CD14-positive monocyte (primary cell): ENCODE measurements at regions not wholly inside any gene's neighbourhood (a gene's known extent, or its start where the extent isn't known, plus 50 kb on each side); places are given as distances from the start of the nearest gene placed in this dataset.

Experiments used
- DNase-seq, 3 donors: peaks; one replicate each; pipeline ENCODE4 v3.0.0-alpha.2; 2011 to 2022
- H2AFZ ChIP-seq: 2 replicates; pipeline ENCODE4 v1.6.0; 2012; ENCODE audit warnings: mild to moderate bottlenecking, low read depth, low read length, inconsistent platforms; ENCODE audit not compliant: insufficient read depth, poor library complexity, severe bottlenecking
- H3K27ac ChIP-seq, 2 donors: 1 replicate in 1 of 2; 2 replicates in 1 of 2; pipeline ENCODE4 v1.5.1; 2012 to 2013; ENCODE audit warnings: low read length in 2 of 2, control low read depth in 1 of 2, inconsistent platforms in 1 of 2, low read depth in 1 of 2, mild to moderate bottlenecking in 1 of 2
- H3K27me3 ChIP-seq, 2 donors: one replicate each; pipeline versions ENCODE4 v1.6.0 to v1.6.1; 2011 to 2013; ENCODE audit warnings: low read length in 2 of 2; ENCODE audit not compliant: control insufficient read depth in 2 of 2, insufficient read depth in 2 of 2
- H3K36me3 ChIP-seq, 2 donors: replicated peaks in 1 of 2; 1 replicate in 1 of 2; 2 replicates in 1 of 2; pipeline versions ENCODE4 v1.5.1 to v1.6.1; 2012 to 2013; ENCODE audit warnings: low read length in 2 of 2, control low read depth in 1 of 2, inconsistent platforms in 1 of 2, mild to moderate bottlenecking in 1 of 2; ENCODE audit not compliant: insufficient read depth in 2 of 2, control insufficient read depth in 1 of 2
- H3K4me1 ChIP-seq, 2 donors: 1 replicate in 1 of 2; 2 replicates in 1 of 2; pipeline versions ENCODE4 v1.5.1 to v1.6.1; 2012 to 2013; ENCODE audit warnings: low read length in 2 of 2, control low read depth in 1 of 2, inconsistent platforms in 1 of 2, mild to moderate bottlenecking in 1 of 2, moderate library complexity in 1 of 2; ENCODE audit not compliant: insufficient read depth in 2 of 2, control insufficient read depth in 1 of 2
- H3K4me2 ChIP-seq: replicated peaks from 2 replicates; pipeline ENCODE3; 2012; ENCODE audit warnings: low read length, moderate library complexity, mild to moderate bottlenecking; ENCODE audit not compliant: poor library complexity, severe bottlenecking; ENCODE audit errors: extremely low read depth
- H3K4me3 ChIP-seq, 3 experiments: fragments of 200-600 bp in 1 of 3; sonication (generic) in 1 of 3; replicated peaks in 1 of 3; 1 replicate in 2 of 3; 2 replicates in 1 of 3; pipeline ENCODE4 v1.5.1; 2011 to 2013; ENCODE audit warnings: low read length in 3 of 3, mild to moderate bottlenecking in 3 of 3, control low read depth in 2 of 3, low read depth in 2 of 3, inconsistent platforms in 1 of 3, moderate library complexity in 1 of 3
- H3K79me2 ChIP-seq: 2 replicates; pipeline ENCODE4 v1.6.0; 2012; ENCODE audit warnings: mild to moderate bottlenecking, control low read depth, inconsistent platforms, low read length, moderate library complexity; ENCODE audit not compliant: insufficient read depth
- H3K9ac ChIP-seq: 2 replicates; pipeline ENCODE4 v1.6.0; 2017; ENCODE audit warnings: low read length, mild to moderate bottlenecking; ENCODE audit not compliant: insufficient read depth, poor library complexity, severe bottlenecking
- H3K9me3 ChIP-seq, 2 donors: replicated peaks in 1 of 2; 1 replicate in 1 of 2; 2 replicates in 1 of 2; pipeline versions ENCODE4 v1.5.1 to v1.6.1; 2012 to 2013; ENCODE audit warnings: low read length in 2 of 2, control low read depth in 1 of 2; ENCODE audit not compliant: control insufficient read depth in 1 of 2, insufficient read depth in 1 of 2
- H4K20me1 ChIP-seq: 2 replicates; pipeline ENCODE4 v1.6.0; 2012; ENCODE audit warnings: mild to moderate bottlenecking, low read length, control low read depth, moderate library complexity; ENCODE audit not compliant: insufficient read depth
- H3K27ac Mint-ChIP-seq, 7 donors: one replicate each; pipeline ENCODE4 v1.8.0; 2020; ENCODE audit warnings: mild to moderate bottlenecking in 7 of 7, mixed read lengths in 7 of 7, moderate library complexity in 6 of 7, inconsistent platforms in 2 of 7
- H3K27me3 Mint-ChIP-seq, 3 donors: one replicate each; pipeline ENCODE4 v1.8.0; 2021 to 2022; ENCODE audit warnings: low read depth in 3 of 3, mild to moderate bottlenecking in 3 of 3, mixed read lengths in 3 of 3, moderate library complexity in 3 of 3, inconsistent platforms in 1 of 3
- H3K36me3 Mint-ChIP-seq, 2 donors: one replicate each; pipeline ENCODE4 v1.8.0; 2020; ENCODE audit warnings: mixed read lengths in 2 of 2, inconsistent platforms in 1 of 2, mild to moderate bottlenecking in 1 of 2
- H3K4me1 Mint-ChIP-seq: one replicate; pipeline ENCODE4 v1.8.0; 2020; ENCODE audit warnings: mild to moderate bottlenecking, mixed read lengths
- H3K4me3 Mint-ChIP-seq, 2 donors: one replicate each; pipeline ENCODE4 v1.8.0; 2020; ENCODE audit warnings: mild to moderate bottlenecking in 2 of 2, mixed read lengths in 2 of 2, moderate library complexity in 1 of 2
- H3K9me3 Mint-ChIP-seq, 7 donors: one replicate each; pipeline ENCODE4 v1.8.0; 2020 to 2022; ENCODE audit warnings: mixed read lengths in 7 of 7, mild to moderate bottlenecking in 6 of 7, moderate library complexity in 6 of 7, inconsistent platforms in 2 of 7
- CTCF ChIP-seq: fragments of 200-600 bp; IDR thresholded peaks from one replicate; pipeline ENCODE4 v1.8.0; 2022; ENCODE audit warnings: antibody characterized with exemption, mild to moderate bottlenecking
- WGBS: methylation state at CpG from one replicate; pipeline ENCODE4 v1.1.5; 2013; ENCODE audit warnings: missing lambda C conversion rate; ENCODE audit not compliant: insufficient coverage; 5-methylcytosine and 5-hydroxymethylcytosine counted together
- intact Hi-C, 2 donors: fragments of 100-400 bp; cut with micrococcal nuclease; formaldehyde crosslinking; loops; one replicate each; pipeline versions ENCODE4 v1.15.0 to v1.15.1; 2023

- H3K79me2 ChIP-seq, result no peaks in the 10 kb centered on the region
- H3K4me1 ChIP-seq, result no peaks in the 10 kb centered on the region
- no peak overlapping the region for H2AFZ ChIP-seq
- H3K27ac ChIP-seq, result no peak overlapping the region
- Mint-ChIP-seq H3K4me1 (no peaks in the 10 kb centered on the region), H3K36me3 (no peaks in the 10 kb centered on the region), H3K27me3 (peaks cover 0 to 8% (median 5%) of the 10 kb centered on the region in 3 donors), H3K27ac (no peak overlapping the region), H3K4me3 (no peak overlapping the region), H3K9me3 (peaks cover 0 to 6% (median 2%) of the 10 kb centered on the region in 7 donors)
- H3K36me3 ChIP-seq, result no peaks in the 10 kb centered on the region
- no peaks in the 10 kb centered on the region for H3K27me3 ChIP-seq
- no peak overlapping the region for H3K4me2 ChIP-seq
- intact Hi-C loops, result no loop called here
- no peak overlapping the region for H3K9ac ChIP-seq
- DNase-seq, result no peak
- TF ChIP-seq CTCF, result no peak
- no peak overlapping the region for H3K4me3 ChIP-seq
- H4K20me1 ChIP-seq, result no peaks in the 10 kb centered on the region
- H3K9me3 ChIP-seq, result no peaks in the 10 kb centered on the region
- WGBS, result 56% methylated on average over 3 of the region's 5 CpGs
Measured at GRCh38 chr10:120002785-120003184, 110.3 kb downstream of the SEC23IP start.

- peaks cover 5 to 18% (median 12%) of the 10 kb centered on the region in 3 donors for H3K27me3 Mint-ChIP-seq
- no peak overlapping the region for H3K4me3 Mint-ChIP-seq
- Histone ChIP-seq H4K20me1 (no peaks in the 10 kb centered on the region), H3K4me1 (no peaks in the 10 kb centered on the region), H3K4me2 (no peak overlapping the region), H3K36me3 (no peaks in the 10 kb centered on the region), H3K9ac (no peak overlapping the region), H3K9me3 (no peaks in the 10 kb centered on the region), H3K27me3 (peaks cover 0 to 6% of the 10 kb centered on the region in 2 donors), H3K79me2 (no peaks in the 10 kb centered on the region), H3K27ac (no peak overlapping the region), H2AFZ (no peak overlapping the region), H3K4me3 (no peak overlapping the region)
- peaks cover 0 to 9% (median 6%) of the 10 kb centered on the region in 7 donors for H3K9me3 Mint-ChIP-seq
- DNase-seq, result no peak
- TF ChIP-seq CTCF, result no peak
- intact Hi-C loops, result no loop called here
- no peaks in the 10 kb centered on the region for H3K4me1 Mint-ChIP-seq
- WGBS, result 100% methylated on average over 1 of the region's 8 CpGs
- H3K36me3 Mint-ChIP-seq, result no peaks in the 10 kb centered on the region
- no peak overlapping the region for H3K27ac Mint-ChIP-seq
Measured at GRCh38 chr10:120005207-120006201, 113.0 kb downstream of the SEC23IP start.
